DND-41 (cell line): ENCODE measurements at regions not wholly inside any gene's neighbourhood (a gene's known extent, or its start where the extent isn't known, plus 50 kb on each side); places are given as distances from the start of the nearest gene placed in this dataset.

Experiments used
- EZH2 ChIP-seq: IDR thresholded peaks from 3 replicates; pipeline ENCODE4 v1.6.1; 2012; ENCODE audit warnings: borderline replicate concordance, low read depth, mild to moderate bottlenecking, moderate library complexity, low read length, inconsistent platforms; ENCODE audit not compliant: severe bottlenecking
- TF ChIP-seq, protein P1 (sequence below): IDR thresholded peaks from 2 replicates; pipeline ENCODE4 v1.5.1; 2012; ENCODE audit warnings: borderline replicate concordance, low read length, moderate library complexity, mild to moderate bottlenecking; ENCODE audit not compliant: poor library complexity, severe bottlenecking; ENCODE audit errors: extremely low read depth

DNA sequence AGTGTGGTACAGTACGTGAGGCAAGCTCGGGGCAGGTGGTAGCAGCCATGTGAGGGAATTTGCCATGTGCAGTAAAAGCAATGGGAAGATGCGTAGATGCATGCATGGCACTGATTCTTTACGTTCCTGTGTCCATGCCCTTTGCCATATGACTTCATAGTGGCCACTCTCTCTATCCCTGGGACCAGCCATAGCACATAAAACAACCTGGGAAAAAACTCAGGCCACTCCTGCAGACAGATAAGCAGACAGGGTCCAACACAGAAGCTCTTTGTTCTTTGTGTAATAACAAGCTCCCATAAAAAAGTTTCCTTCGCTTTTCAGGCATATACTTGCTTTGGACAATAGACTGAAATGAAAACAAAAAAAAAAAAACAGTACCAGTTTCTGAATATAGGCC is 622.4 kb upstream of the POM121L12 start:
- TF ChIP-seq, protein P1, sequence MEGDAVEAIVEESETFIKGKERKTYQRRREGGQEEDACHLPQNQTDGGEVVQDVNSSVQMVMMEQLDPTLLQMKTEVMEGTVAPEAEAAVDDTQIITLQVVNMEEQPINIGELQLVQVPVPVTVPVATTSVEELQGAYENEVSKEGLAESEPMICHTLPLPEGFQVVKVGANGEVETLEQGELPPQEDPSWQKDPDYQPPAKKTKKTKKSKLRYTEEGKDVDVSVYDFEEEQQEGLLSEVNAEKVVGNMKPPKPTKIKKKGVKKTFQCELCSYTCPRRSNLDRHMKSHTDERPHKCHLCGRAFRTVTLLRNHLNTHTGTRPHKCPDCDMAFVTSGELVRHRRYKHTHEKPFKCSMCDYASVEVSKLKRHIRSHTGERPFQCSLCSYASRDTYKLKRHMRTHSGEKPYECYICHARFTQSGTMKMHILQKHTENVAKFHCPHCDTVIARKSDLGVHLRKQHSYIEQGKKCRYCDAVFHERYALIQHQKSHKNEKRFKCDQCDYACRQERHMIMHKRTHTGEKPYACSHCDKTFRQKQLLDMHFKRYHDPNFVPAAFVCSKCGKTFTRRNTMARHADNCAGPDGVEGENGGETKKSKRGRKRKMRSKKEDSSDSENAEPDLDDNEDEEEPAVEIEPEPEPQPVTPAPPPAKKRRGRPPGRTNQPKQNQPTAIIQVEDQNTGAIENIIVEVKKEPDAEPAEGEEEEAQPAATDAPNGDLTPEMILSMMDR: no peak
- TF ChIP-seq EZH2: no peak
